ENCODE measurements at regions not wholly inside any gene's neighbourhood (a gene's known extent, or its start where the extent isn't known, plus 50 kb on each side); places are given as distances from the start of the nearest gene placed in this dataset.

GRCh38 chr18:34370704-34371395 is 146.1 kb upstream of the NOL4 start:
- Histone ChIP-seq H3K27ac (no peak overlapping the region), H3K4me3 (no peak overlapping the region)
- DNase-seq (ENCODE audit: low spot score), result no peak
- TF ChIP-seq CTCF (IDR thresholded peaks at IDR 0.05), result no peak

- Histone ChIP-seq H3K27ac (no peak overlapping the region), H3K4me3 (no peak overlapping the region)
- DNase-seq (ENCODE audit: low spot score), result no peak
- TF ChIP-seq CTCF (IDR thresholded peaks at IDR 0.05), result no peak
Observed at GRCh38 chr18:34380326-34380725, 155.6 kb upstream of the NOL4 start.

GRCh38 chr18:34385311-34385710 is 160.6 kb upstream of the NOL4 start:
- DNase-seq (ENCODE audit: low spot score), result no peak
- TF ChIP-seq CTCF (IDR thresholded peaks at IDR 0.05), result no peak
- Histone ChIP-seq H3K4me3 (no peak overlapping the region), H3K27ac (no peak overlapping the region)

GRCh38 chr18:34386803-34387202 is 162.1 kb upstream of the NOL4 start:
- Histone ChIP-seq H3K4me3 (no peak overlapping the region), H3K27ac (no peak overlapping the region)
- no peak for TF ChIP-seq CTCF (IDR thresholded peaks at IDR 0.05)
- DNase-seq (ENCODE audit: low spot score), result no peak

- H3K4me3 ChIP-seq, result no peak overlapping the region
- no peak for DNase-seq (ENCODE audit: low spot score)
- no peak overlapping the region for H3K27ac ChIP-seq
- no peak for TF ChIP-seq CTCF (IDR thresholded peaks at IDR 0.05)
Observed at GRCh38 chr18:34397286-34397896, 172.7 kb upstream of the NOL4 start.

GRCh38 chr18:34399892-34400291 is 175.2 kb upstream of the NOL4 start:
- no peak for TF ChIP-seq CTCF (IDR thresholded peaks at IDR 0.05)
- no peak for DNase-seq (ENCODE audit: low spot score)

GRCh38 chr18:34400834-34401233 is 176.1 kb upstream of the NOL4 start:
- H3K4me3 ChIP-seq, result no peak overlapping the region
- no peak for DNase-seq (ENCODE audit: low spot score)
- H3K27ac ChIP-seq, result no peak overlapping the region
- no peak for TF ChIP-seq CTCF (IDR thresholded peaks at IDR 0.05)

More at GRCh38 chr18:34399892-34400291, 175.2 kb upstream of the NOL4 start:
- Histone ChIP-seq H3K4me3 (no peak overlapping the region), H3K27ac (no peak overlapping the region)

All from coronary artery (tissue), 2 donors.